Neural cell (in vitro differentiated cells): ENCODE measurements at regions not wholly inside any gene's neighbourhood (a gene's known extent, or its start where the extent isn't known, plus 50 kb on each side); places are given as distances from the start of the nearest gene placed in this dataset.

Experiments used
- H2AFZ ChIP-seq: fragments of 200-600, 300-800 bp; sonication (generic), shearing (Covaris generic); 2 replicates; pipeline ENCODE4 v1.6.0; 2014; ENCODE audit warnings: low read depth, mild to moderate bottlenecking, antibody characterized with exemption, low read length, moderate library complexity
- H3F3A ChIP-seq: fragments of 200-600 bp; shearing (Covaris generic); 2 replicates; pipeline ENCODE4 v1.6.1; 2016; ENCODE audit warnings: mild to moderate bottlenecking, moderate library complexity, mixed read lengths, antibody characterized with exemption, low read length; ENCODE audit not compliant: insufficient read depth, poor library complexity, severe bottlenecking
- H3K27ac ChIP-seq: fragments of 200-600, 300-800 bp; sonication (generic), shearing (Covaris generic); 2 replicates; pipeline ENCODE4 v1.5.1; 2014; ENCODE audit warnings: mild to moderate bottlenecking, low read length, moderate library complexity
- H3K27me3 ChIP-seq: fragments of 300-800, 200-600 bp; sonication (generic), shearing (Covaris generic); 2 replicates; pipeline ENCODE4 v1.6.0; 2014; ENCODE audit warnings: mild to moderate bottlenecking, low read depth, low read length, moderate library complexity; ENCODE audit not compliant: insufficient read depth
- H3K36me3 ChIP-seq: fragments of 300-800, 200-600 bp; sonication (generic), shearing (Covaris generic); 2 replicates; pipeline ENCODE4 v1.5.1; 2014; ENCODE audit warnings: mild to moderate bottlenecking, antibody characterized with exemption, low read length, moderate library complexity; ENCODE audit not compliant: insufficient read depth
- H3K4me2 ChIP-seq: fragments of 300-800, 200-600 bp; sonication (generic), shearing (Covaris generic); 2 replicates; pipeline ENCODE4 v1.6.0; 2014; ENCODE audit warnings: mild to moderate bottlenecking, low read length
- H3K4me3 ChIP-seq: fragments of 300-800, 200-600 bp; sonication (generic), shearing (Covaris generic); 2 replicates; pipeline ENCODE4 v1.5.1; 2014; ENCODE audit warnings: mild to moderate bottlenecking, low read length, moderate library complexity
- H3K79me2 ChIP-seq: fragments of 200-600 bp; shearing (Covaris generic); replicated peaks from 2 replicates; pipeline ENCODE4 v1.6.0; 2014; ENCODE audit warnings: mild to moderate bottlenecking, low read length, moderate library complexity; ENCODE audit not compliant: insufficient read depth
- H3K9ac ChIP-seq: fragments of 300-800, 200-600 bp; sonication (generic), shearing (Covaris generic); 2 replicates; pipeline ENCODE4 v1.6.1; 2016; ENCODE audit warnings: mild to moderate bottlenecking, low read length, mixed read lengths
- H3K9me2 ChIP-seq: fragments of 200-600 bp; shearing (Covaris generic); 2 replicates; pipeline ENCODE4 v1.6.1; 2016; ENCODE audit warnings: mild to moderate bottlenecking, low read length, mixed read lengths; ENCODE audit not compliant: insufficient read depth
- H3K9me3 ChIP-seq: fragments of 200-600, 300-800 bp; sonication (generic), shearing (Covaris generic); 2 replicates; pipeline ENCODE4 v1.6.1; 2016; ENCODE audit warnings: mild to moderate bottlenecking, mixed run types, low read length, moderate library complexity, mixed read lengths
- H4K20me1 ChIP-seq: fragments of 200-600 bp; shearing (Covaris generic); 2 replicates; pipeline ENCODE4 v1.6.1; 2016; ENCODE audit warnings: mild to moderate bottlenecking, mixed run types; ENCODE audit not compliant: insufficient read depth
- CTCF ChIP-seq: fragments of 450-650 bp; IDR thresholded peaks from 2 replicates; pipeline ENCODE4 v1.5.1; 2014; ENCODE audit warnings: antibody characterized with exemption, mild to moderate bottlenecking, moderate library complexity; ENCODE audit not compliant: poor library complexity, severe bottlenecking
- EP300 ChIP-seq: fragments of 450-650 bp; conservative IDR thresholded peaks from 2 replicates; pipeline ENCODE4 v1.6.1; 2014; ENCODE audit warnings: antibody characterized with exemption, mild to moderate bottlenecking, moderate library complexity; ENCODE audit not compliant: poor library complexity, severe bottlenecking
- EZH2 ChIP-seq: fragments of 200-600, 300-800 bp; shearing (Covaris generic), sonication (generic); IDR thresholded peaks from 2 replicates; pipeline ENCODE4 v1.6.1; 2014; ENCODE audit warnings: antibody characterized with exemption, low read length, borderline replicate concordance, mild to moderate bottlenecking; ENCODE audit not compliant: insufficient read depth, poor library complexity, severe bottlenecking
- MXI1 ChIP-seq: fragments of 450-650 bp; conservative IDR thresholded peaks from 2 replicates; pipeline ENCODE4 v1.6.1; 2014; ENCODE audit warnings: antibody characterized with exemption, mild to moderate bottlenecking; ENCODE audit not compliant: poor library complexity, severe bottlenecking
- POLR2AphosphoS5 ChIP-seq: IDR thresholded peaks from 2 replicates; pipeline ENCODE4 v1.6.1; 2012
- RAD21 ChIP-seq: fragments of 450-650 bp; conservative IDR thresholded peaks from 2 replicates; pipeline ENCODE4 v1.6.1; 2014; ENCODE audit warnings: antibody characterized with exemption, mild to moderate bottlenecking, moderate library complexity
- REST ChIP-seq: IDR thresholded peaks from 2 replicates; pipeline ENCODE4 v1.6.1; 2012; ENCODE audit warnings: borderline replicate concordance
- SMC3 ChIP-seq: fragments of 450-650 bp; conservative IDR thresholded peaks from 2 replicates; pipeline ENCODE4 v1.6.1; 2014; ENCODE audit warnings: antibody characterized with exemption, mild to moderate bottlenecking, moderate library complexity; ENCODE audit not compliant: poor library complexity
- TAF1 ChIP-seq: IDR thresholded peaks from 2 replicates; pipeline ENCODE4 v1.6.1; 2012; ENCODE audit warnings: low read depth

GRCh38 chr10:89909752-89910151 lies 208.4 kb downstream of the KIF20B start:
- Histone ChIP-seq H4K20me1 (no peaks in the 10 kb centered on the region), H3K27me3 (no peaks in the 10 kb centered on the region), H3K79me2 (no peaks in the 10 kb centered on the region), H3K36me3 (no peaks in the 10 kb centered on the region), H3K27ac (no peak overlapping the region), H3K9ac (no peak overlapping the region), H3K4me2 (no peak overlapping the region), H2AFZ (no peak overlapping the region), H3F3A (no peaks in the 10 kb centered on the region), H3K9me2 (no peaks in the 10 kb centered on the region), H3K9me3 (no peaks in the 10 kb centered on the region), H3K4me3 (no peak overlapping the region)
- no peak for TF ChIP-seq EP300
- no peak for TF ChIP-seq TAF1
- TF ChIP-seq SMC3 = no peak
- TF ChIP-seq EZH2 = no peak
- TF ChIP-seq REST = no peak
- no peak for TF ChIP-seq MXI1
- TF ChIP-seq CTCF = no peak
- TF ChIP-seq RAD21 = no peak
- no peak for TF ChIP-seq POLR2AphosphoS5

- Histone ChIP-seq H3K27ac (no peak overlapping the region), H3K9me2 (no peaks in the 10 kb centered on the region), H3K27me3 (no peaks in the 10 kb centered on the region), H2AFZ (no peak overlapping the region), H4K20me1 (no peaks in the 10 kb centered on the region), H3K79me2 (no peaks in the 10 kb centered on the region), H3K4me3 (no peak overlapping the region), H3K36me3 (no peaks in the 10 kb centered on the region), H3K9me3 (no peaks in the 10 kb centered on the region), H3K9ac (no peak overlapping the region), H3F3A (no peaks in the 10 kb centered on the region), H3K4me2 (no peak overlapping the region)
- no peak for TF ChIP-seq CTCF
- TF ChIP-seq TAF1 = no peak
- no peak for TF ChIP-seq EP300
- no peak for TF ChIP-seq REST
- no peak for TF ChIP-seq POLR2AphosphoS5
- TF ChIP-seq RAD21 = no peak
- no peak for TF ChIP-seq MXI1
- no peak for TF ChIP-seq SMC3
- TF ChIP-seq EZH2 = no peak
These were observed 213.6 kb downstream of the KIF20B start for GRCh38 chr10:89915021-89915420.
